ENCODE measurements at regions not wholly inside any gene's neighbourhood (a gene's known extent, or its start where the extent isn't known, plus 50 kb on each side); places are given as distances from the start of the nearest gene placed in this dataset.

DNA sequence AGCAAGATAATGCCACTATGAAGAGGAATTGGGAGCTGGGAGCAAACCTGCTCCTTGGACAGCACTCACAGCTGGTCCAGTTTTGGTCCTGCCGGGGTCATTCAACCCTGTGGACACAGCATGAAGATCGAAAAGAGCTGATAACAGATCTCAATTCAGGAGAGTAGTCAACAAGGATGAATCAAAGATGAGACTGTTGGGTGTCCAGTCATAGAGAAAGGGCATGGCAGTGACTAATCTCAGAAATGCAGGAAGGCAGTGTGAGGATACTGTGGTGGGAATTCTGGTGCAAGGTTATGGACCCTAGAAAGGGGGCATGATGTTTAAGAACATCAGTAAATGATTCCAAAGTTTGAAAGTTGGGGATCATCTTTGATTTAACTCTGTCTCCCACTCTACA, 261.4 kb upstream of the ZP4 start:
- Histone ChIP-seq H4K20me1 (ENCODE audit: insufficient read depth) (no peaks in the 10 kb centered on the region), H3K9me3 (ENCODE audit: insufficient read depth, low read depth) (no peaks in the 10 kb centered on the region), H3K36me3 (ENCODE audit: low read depth) (no peaks in the 10 kb centered on the region), H3F3A (ENCODE audit: insufficient read depth, low read depth) (no peaks in the 10 kb centered on the region), H3K79me2 (ENCODE audit: low read depth) (no peaks in the 10 kb centered on the region), H3K27me3 (ENCODE audit: insufficient read depth, low read depth) (no peaks in the 10 kb centered on the region), H2AFZ (no peak overlapping the region), H3K9me2 (ENCODE audit: insufficient read depth) (no peaks in the 10 kb centered on the region), H3K27ac (no peak overlapping the region), H3K4me1 (replicated peaks; ENCODE audit: insufficient read depth) (no peaks in the 10 kb centered on the region), H3K4me3 (no peak overlapping the region), H3K4me2 (no peak overlapping the region)
- BruUV-seq (replicated peaks) = no TSS peak
- TF ChIP-seq CTCF (conservative IDR thresholded peaks at IDR 0.05) (no peak), EZH2 (IDR thresholded peaks at IDR 0.05; ENCODE audit: low read depth) (no peak)
- no peak for DNase-seq
- ChIA-PET POLR2A (ENCODE audit: unreplicated experiment) (no interaction called here), CTCF (no interaction called here)
- intact Hi-C loops (cut with micrococcal nuclease; ENCODE audit: unreplicated experiment) = no loop called here

- Histone ChIP-seq H3K36me3 (ENCODE audit: low read depth) (no peaks in the 10 kb centered on the region), H3K79me2 (ENCODE audit: low read depth) (no peaks in the 10 kb centered on the region), H3K4me1 (replicated peaks; ENCODE audit: insufficient read depth) (no peaks in the 10 kb centered on the region), H3K9me3 (ENCODE audit: insufficient read depth, low read depth) (no peaks in the 10 kb centered on the region), H3K4me3 (no peak overlapping the region), H3K27ac (no peak overlapping the region), H3K4me2 (no peak overlapping the region), H2AFZ (no peak overlapping the region), H4K20me1 (ENCODE audit: insufficient read depth) (no peaks in the 10 kb centered on the region), H3F3A (ENCODE audit: insufficient read depth, low read depth) (no peaks in the 10 kb centered on the region), H3K9me2 (ENCODE audit: insufficient read depth) (no peaks in the 10 kb centered on the region), H3K27me3 (ENCODE audit: insufficient read depth, low read depth) (no peaks in the 10 kb centered on the region)
- ChIA-PET POLR2A (ENCODE audit: unreplicated experiment) (no interaction called here), CTCF (no interaction called here)
- no peak for TF ChIP-seq CTCF (conservative IDR thresholded peaks at IDR 0.05)
- no peak for TF ChIP-seq EZH2 (IDR thresholded peaks at IDR 0.05; ENCODE audit: low read depth)
- no peak for DNase-seq
- intact Hi-C loops (cut with micrococcal nuclease; ENCODE audit: unreplicated experiment) = no loop called here
- no TSS peak for BruUV-seq (replicated peaks)
Measured at GRCh38 chr1:238143038-238143437, 252.3 kb upstream of the ZP4 start.

GRCh38 chr1:238141353-238141752, 250.6 kb upstream of the ZP4 start:
- no peak for DNase-seq
- H3K27ac ChIP-seq = no peak overlapping the region
- no peak overlapping the region for H2AFZ ChIP-seq
- ChIA-PET POLR2A (ENCODE audit: unreplicated experiment) (no interaction called here), CTCF (no interaction called here)
- H3F3A ChIP-seq (ENCODE audit: insufficient read depth, low read depth) = no peaks in the 10 kb centered on the region
- intact Hi-C loops (cut with micrococcal nuclease; ENCODE audit: unreplicated experiment) = no loop called here
- no peaks in the 10 kb centered on the region for H3K79me2 ChIP-seq (ENCODE audit: low read depth)
- no peaks in the 10 kb centered on the region for H3K4me1 ChIP-seq (replicated peaks; ENCODE audit: insufficient read depth)
- H3K36me3 ChIP-seq (ENCODE audit: low read depth) = no peaks in the 10 kb centered on the region
- no peaks in the 10 kb centered on the region for H3K9me3 ChIP-seq (ENCODE audit: insufficient read depth, low read depth)
- no peaks in the 10 kb centered on the region for H4K20me1 ChIP-seq (ENCODE audit: insufficient read depth)
- no peaks in the 10 kb centered on the region for H3K27me3 ChIP-seq (ENCODE audit: insufficient read depth, low read depth)
- H3K9me2 ChIP-seq (ENCODE audit: insufficient read depth) = no peaks in the 10 kb centered on the region
- TF ChIP-seq CTCF (conservative IDR thresholded peaks at IDR 0.05) = no peak
- TF ChIP-seq EZH2 (IDR thresholded peaks at IDR 0.05; ENCODE audit: low read depth) = no peak
- H3K4me2 ChIP-seq = no peak overlapping the region
- no TSS peak for BruUV-seq (replicated peaks)
- no peak overlapping the region for H3K4me3 ChIP-seq
